ENCODE measurements at regions not wholly inside any gene's neighbourhood (a gene's known extent, or its start where the extent isn't known, plus 50 kb on each side); places are given as distances from the start of the nearest gene placed in this dataset.
"Not testable (repeated sequence)": the region's sequence is repeated elsewhere in the genome, so short reads cannot be mapped to it uniquely, and the experiment has no call there.

DNA sequence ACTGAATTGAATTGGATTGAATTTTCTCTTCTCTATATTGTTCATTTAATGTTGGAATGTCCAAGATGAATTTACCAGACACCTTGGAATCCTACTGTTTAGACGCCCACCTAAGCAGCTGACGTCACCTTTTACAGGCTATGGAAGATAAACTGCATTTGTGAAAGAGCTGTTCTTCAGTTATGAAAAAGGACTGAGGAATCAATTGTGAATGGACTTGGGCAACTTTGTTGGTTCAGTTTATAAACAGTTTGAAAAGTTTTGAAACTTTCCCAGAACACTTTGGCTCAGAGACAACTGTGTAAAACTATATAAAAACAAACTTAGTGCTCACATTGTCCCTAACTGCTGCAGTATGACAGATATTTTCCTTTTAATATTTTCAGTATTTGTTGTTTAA, 590.8 kb upstream of the SPRY2 start:
- no peak for DNase-seq (ENCODE audit: low read depth)

DNA sequence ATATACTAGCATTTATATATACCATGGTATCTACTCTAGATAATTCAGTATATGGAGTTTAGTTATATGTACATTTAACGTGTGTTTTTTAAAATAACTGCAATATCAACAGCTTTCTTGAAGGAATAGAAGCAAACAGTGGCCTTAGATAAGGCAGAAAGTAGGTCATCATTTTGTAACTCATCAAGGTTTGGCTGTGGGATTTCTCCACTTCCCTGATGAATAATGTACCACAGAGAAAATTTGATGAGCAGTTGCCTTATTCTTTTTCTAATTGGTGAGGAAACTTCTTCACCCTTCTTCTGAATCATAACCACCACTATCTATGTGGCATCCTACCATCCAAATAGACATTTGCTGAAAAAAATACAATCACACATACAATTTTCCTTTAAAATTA, 590.2 kb upstream of the SPRY2 start:
- no peak for DNase-seq (ENCODE audit: low read depth)

DNA sequence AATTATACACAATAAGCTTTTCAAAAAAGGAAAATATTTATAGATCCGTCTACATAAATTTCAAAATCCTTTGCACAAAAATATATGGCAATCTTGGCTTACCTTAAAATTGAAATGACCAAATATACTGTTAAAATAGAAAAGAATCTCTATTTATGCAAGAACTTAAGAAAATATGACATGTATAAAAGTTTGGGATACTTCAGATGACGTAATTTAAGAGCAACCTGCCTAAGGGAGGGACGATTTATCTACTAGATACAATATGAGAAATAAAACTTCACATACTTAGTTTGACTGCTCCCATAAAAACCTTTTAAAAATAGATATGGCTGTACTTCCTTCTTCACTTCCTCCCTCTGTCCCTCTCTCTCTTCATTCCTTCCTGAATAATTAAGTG, 587.3 kb upstream of the SPRY2 start:
- DNase-seq (ENCODE audit: low read depth), result no peak

DNA sequence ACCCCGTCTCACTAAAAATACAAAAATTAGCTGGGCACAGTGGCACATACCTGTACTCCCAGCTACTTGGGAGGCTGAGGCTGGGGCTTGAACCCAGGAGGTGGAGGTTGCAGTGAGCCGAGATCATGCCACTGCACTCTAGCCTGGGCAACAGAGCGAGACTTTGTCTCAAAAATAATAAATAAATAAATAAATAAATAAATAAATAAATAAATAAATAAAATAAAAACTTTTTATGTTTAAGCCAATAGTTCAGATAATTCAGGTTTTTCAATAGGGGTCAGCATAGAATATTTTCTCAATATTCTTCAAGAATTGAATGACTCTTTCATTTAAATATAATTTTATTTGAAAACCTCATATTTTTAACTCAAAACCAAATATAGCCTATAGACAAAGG, 585.1 kb upstream of the SPRY2 start:
- not testable (repeated sequence) for DNase-seq (ENCODE audit: low read depth)

DNA sequence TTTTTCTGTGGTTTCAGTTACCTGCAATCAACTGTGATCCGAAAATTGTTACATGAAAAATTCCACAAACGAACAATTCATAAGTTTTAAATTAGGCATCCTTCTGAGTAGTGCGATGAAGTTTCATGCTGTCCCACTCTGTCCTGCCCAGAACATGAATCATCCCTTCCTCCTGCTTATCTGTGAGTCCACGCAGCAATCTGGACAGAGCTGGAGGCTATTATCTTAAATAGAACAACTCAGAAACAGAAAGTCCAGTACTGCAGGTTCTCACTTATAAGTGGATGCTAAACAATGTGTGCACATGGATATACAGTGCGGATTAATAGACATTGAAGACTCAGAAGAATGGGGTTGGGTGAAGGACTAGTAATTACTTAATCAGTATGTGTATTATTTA, 583.7 kb upstream of the SPRY2 start:
- no peak for DNase-seq (ENCODE audit: low read depth)

DNA sequence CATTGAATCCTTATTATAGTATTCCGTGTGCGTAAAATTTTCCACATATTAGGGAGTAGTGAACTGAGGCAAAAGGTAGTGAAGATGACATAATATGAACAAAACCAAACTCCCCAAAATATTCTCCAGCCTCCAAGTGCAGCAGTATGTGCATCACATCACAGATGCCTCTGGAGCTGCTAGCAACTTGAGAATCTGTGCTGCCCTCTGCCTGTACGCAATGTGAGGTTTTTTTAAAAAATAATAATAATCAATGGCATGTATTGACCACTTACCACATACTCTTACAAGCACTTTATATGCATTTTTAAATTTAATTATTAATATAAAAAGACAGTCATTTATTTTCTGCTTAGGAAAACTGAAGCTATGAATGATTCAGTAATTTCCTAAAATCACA, 583.0 kb upstream of the SPRY2 start:
- DNase-seq (ENCODE audit: low read depth), result no peak

DNA sequence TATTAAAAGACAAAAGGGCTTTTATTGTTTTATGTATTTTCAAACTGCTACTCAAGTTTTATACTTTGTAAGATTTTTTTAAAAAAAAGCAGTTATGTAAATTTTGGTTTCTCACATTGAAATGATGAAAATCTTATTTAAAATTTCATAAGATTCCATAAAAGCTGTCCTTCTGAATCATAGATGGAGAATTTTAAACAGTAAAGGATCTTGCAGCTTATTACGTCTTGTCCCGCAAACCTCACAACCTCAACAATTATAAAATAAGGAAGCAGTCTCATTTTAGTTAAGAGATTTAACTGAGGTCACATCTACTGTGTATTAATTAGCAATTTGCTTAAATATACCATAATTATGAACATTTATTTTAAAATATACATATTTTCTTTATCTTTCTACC, 581.0 kb upstream of the SPRY2 start:
- no peak for DNase-seq (ENCODE audit: low read depth)

DNA sequence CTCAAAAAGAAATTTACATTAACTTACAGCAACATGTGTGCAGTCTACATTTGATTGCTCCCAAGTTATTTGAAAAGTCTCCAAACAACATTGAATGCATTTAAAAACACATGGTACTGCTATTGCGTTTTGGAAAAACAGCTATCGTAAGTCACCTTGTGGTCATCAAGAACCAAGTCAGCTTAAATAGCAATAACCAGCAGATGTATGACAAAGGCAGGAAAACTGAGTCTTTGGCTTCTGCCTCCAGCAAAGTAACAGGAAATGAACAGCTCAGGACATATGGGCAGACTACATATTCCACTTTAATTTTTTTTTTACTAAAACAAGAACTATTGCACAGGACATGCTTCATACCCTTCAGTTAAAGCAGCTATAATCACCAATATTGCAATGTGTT, 580.6 kb upstream of the SPRY2 start:
- DNase-seq (ENCODE audit: low read depth), result no peak

DNA sequence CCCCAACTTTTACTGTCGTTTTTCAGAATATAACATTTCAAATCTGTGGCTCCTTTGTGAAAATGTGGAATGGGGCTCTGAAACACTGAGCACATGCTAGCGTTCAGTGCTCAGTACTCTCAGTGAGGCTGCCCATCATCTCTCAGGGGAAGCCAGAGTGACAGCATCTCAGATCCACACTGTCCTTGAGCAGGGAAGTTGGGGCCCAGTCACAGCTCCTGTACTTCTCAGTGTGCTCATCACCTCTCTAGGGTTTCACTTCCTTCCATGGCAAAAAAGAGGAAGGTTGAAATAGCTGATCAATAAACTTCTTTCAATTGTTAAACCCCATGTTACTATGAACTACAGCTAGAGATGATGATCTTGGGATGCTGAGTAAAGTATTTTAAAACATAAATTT, 565.9 kb upstream of the SPRY2 start:
- no peak for DNase-seq (ENCODE audit: low read depth)

DNA sequence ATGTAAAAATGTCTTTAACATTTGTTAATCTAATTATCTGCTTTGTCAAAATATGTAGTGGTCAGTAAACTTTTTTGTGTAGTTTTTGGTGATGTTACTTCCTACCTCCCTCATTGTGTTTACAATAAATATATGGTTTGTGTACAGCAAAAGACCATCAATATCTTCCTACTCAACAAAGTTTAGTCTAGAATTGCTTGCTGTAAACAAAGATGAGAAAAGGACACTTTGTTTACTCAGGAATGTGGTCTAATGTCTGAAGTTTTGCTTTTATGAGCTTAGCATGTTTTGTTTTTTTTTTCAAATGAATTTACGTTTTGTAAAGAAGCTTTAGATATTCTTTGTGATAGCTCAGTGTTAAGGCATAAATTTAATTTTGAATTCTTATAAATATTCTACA, 563.5 kb upstream of the SPRY2 start:
- no peak for DNase-seq (ENCODE audit: low read depth)

DNA sequence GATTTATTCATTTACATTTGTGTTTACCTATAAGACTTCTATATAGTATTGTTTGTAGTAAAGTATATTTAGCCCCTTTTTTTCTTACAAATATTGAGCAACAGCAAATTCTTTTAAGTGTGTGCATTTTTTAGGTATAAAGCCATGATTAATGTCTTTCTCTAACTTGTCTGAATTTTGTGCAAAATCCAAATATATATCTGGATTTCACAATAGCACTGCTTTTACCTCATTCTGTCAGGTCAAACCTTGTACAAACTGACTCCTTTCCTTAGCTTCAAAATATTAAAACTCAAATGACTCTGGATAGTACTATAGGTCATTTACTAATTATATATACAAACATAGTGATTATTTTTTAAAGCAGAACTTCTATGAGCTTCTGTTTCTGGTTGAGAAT, 563.0 kb upstream of the SPRY2 start:
- no peak for DNase-seq (ENCODE audit: low read depth)

DNA sequence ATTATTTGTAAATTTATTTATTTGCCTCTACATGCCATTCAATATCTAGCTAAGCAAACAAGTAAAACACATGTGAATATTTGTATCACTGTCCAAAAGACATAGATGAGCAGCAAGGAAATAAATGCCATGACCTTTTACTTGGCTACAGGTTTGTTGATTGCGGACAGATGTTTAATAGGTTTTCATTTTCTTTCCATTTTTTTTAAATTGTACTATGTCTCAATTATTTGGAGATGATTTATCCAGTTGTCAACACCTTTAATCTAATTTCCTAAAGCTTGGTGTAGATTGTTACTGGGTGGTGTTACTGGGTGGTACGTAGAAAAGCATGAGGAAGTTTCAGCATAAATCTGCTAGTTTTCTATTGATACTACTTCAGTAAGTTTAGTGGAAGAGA, 560.6 kb upstream of the SPRY2 start:
- no peak for DNase-seq (ENCODE audit: low read depth)

DNA sequence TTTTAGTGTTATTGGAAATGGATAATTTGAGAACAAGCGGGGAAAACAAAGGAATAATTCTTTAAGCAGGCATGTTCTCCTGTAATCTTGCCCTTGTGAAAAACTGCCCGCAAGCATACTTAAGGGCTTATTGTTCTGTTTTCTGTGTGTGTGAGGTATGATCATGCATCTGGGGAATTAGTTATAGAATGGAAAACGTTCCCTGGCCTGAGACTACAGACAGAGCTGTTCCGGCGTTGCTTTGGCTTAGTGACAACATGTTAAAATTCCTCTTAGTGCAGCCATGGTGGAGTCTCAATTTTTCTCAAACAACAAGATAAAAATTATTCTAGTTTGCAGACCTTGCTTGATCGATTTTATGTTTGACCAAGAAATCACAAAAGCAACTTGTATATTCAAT, 560.2 kb upstream of the SPRY2 start:
- no peak for DNase-seq (ENCODE audit: low read depth)

DNA sequence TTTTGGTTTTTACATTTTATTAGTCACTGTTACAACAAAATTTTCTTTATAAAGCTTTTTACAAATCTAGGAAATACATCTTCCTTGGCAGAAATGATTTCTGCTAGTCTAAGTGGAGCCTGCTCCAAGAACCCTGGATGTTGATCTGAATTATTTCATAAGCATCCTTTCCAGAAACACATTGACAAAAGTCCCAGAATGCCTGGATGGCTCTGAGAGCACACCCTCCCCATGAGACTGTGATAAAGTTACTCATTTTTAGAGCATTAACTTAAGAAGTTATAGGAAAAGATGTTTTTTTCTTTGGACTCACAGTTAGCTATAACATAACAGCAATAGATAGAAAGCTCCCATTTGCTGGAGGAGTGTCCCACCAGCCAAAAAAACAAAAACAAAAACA, 559.6 kb upstream of the SPRY2 start:
- DNase-seq (ENCODE audit: low read depth), result no peak

DNA sequence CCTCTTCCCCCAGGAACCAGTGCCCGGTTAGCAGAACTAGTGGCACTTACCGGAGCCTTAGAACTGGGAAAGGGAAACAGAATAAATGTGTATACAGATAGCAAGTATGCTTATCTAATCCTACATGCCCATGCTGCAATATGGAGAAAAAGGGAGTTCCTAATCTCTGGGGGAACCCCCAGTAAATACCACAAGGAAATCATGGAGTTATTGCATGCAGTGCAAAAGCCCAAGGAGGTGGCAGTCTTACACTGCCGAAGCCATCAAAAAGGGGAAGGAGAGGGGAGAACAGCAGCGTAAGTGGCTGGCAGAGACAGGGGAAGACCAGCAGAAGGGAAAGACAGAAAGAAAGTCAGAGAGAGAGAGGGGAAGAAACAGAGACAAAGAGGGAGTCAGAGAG, 556.7 kb upstream of the SPRY2 start:
- not testable (repeated sequence) for DNase-seq (ENCODE audit: low read depth)

DNA sequence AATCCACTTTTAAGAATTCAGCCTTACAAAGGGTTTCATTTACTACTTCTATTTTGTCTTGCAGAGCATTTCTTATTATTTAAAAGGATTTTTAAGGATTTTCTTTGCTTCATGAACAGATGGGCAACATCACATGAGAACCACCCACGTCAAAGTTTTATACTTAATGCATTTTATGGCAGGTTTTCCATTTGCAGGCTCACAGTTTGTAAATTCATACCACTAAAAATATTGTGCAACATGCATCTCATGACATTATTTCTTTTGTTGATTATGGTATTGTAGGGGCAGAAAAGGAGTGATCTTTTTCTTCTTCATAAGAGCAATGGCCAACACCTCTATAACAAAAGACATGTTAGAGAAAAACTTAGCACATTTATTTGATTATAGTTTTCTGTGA, 554.0 kb upstream of the SPRY2 start:
- no peak for DNase-seq (ENCODE audit: low read depth)

DNA sequence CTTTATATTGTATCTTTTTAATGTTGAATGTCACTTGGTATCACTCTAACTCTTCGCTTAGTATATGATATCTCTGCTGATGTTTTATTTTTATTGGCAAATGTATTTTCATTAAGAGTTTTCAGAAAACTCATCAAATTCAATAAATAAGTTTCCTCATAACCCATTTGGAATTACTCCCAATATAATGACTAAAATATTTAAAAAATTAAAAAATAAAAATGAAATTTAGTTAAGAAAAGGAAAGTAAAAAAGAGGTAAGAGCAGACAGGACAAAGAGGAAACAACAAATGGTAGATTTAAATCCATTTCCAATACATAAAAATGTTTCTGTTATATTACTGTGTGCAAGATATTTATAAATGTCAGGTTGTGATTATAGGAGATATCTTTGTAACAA, 548.9 kb upstream of the SPRY2 start:
- no peak for DNase-seq (ENCODE audit: low read depth)

DNA sequence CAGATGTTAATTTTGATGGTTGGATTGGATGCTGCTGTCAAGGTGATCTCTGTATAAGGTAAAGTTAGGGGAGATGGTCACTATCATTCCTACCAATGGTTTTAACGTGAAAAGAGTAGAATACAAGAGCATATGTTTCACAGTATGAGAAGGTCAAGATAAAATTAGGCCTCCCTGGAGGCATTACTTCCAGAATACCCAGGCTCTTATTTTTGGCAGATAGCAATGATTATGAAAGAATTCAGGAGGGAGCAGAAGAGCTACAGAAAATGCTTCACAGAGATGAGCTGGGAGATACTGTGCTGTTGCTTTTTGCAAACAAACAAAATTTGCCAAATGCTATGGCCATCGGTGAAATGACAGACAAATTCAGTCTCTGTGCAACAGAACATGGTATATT, 547.5 kb upstream of the SPRY2 start:
- DNase-seq (ENCODE audit: low read depth), result no peak

DNA sequence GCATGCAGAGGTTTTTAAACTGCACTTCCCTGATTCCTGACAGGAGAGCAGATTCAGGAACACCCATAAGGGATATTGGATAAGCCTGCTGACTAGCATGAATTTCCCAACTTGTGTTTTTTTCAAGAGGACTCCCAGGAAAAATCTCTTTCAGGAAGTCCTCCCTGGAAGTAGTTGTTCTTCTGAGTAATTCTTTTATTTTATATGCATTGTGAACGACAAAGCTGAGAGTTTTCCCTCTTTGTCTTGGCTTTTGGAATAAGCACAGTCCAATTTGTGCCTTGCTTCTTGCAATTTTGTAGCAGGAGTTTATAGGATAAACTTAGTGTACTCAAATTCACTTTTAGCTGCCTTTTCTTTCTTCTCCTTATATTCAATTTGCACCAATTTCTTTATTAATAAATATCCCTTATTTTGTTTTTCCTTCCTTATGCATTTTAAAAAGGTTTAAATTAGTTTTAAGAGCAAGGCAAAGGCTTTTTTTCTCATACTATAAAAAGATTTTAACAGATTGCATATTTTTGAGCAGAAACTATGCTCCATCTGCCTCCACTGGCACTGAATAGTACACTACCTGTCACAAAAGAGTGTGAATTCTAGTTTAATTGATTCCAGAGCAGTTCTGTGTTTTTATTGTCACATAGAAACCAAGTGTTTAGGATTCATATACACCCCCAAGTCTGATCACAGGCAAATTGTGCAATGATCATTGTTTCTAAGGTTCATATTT, 543.3 kb upstream of the SPRY2 start:
- DNase-seq (ENCODE audit: low read depth), result no peak

DNA sequence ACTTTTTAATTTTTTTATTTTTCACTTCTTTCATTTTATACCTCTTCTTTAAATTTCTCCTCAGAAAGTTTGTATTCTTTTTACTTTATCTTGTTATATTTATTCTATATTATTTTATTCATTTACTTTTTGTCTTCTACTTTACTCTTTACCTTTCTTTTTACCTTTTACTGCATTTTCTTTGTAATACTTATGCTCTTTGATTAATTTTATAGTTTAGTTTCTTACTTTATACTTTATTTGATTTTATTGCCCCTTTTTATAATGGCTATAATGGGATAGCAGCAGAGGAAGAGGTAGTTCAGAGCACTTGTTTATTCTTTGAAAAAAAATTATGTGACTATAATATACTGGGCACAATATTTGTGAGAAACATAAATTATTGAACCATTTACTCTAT, 542.6 kb upstream of the SPRY2 start:
- no peak for DNase-seq (ENCODE audit: low read depth)

DNA sequence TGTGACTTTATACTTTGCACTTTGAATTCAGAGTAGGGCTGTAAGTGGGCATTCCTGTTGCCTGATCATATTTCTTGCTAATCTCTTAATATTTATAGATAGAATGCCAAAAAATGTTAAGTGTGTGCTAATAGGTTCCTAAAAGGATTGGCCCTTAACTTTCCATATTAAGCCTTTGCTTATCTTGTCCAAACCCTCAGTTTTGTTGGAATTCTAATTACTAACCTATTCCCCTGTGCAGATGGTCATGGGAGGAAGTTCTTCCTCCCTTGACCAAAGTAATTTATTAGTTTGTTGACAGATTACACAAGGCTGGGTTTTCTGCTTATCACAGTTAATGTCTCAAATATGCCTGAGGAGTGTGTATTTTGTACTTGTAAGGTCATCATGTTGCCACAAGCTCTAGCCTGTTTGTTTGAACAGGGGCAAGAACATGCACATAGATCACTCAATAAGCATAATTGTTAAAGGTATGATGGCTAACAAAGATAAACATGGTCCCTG, 541.1 kb upstream of the SPRY2 start:
- DNase-seq (ENCODE audit: low read depth), result no peak

DNA sequence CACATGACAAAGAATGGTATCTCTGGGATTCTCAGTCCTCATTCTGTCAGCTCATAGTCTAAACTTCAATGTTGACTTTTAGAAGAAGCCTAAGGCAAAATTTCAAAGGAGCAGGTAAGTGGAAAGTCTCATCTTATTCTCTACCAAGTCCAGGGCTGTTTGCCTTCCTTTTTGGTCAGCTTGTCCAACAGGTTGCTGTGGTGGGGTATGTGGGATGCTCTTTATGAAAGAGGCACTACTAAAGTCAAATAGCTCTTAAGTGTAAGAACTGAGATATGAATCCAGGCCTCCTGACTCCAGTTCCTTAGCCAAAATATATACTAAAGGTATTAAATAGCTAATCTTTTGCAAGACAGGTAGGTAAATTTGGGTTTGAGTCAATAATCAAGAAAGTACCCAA, 540.6 kb upstream of the SPRY2 start:
- DNase-seq (ENCODE audit: low read depth), result no peak

DNA sequence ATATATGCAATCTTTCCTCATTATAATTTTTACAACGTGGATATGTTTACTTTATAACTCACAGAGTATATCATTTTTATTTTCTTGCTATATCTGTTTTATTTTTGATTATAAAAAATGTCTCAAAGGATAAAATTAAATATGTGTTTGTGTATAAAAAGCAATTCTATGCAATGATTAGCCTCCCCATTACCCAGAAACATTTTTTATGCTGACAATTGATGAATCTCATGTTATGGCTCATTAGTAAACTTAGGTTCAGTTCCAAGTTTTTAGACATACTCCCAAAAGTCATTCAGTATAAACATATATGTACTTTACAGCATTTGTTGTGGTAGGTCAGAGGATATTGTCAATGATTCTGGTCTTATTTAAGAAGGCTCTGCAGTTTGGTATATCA, 540.1 kb upstream of the SPRY2 start:
- no peak for DNase-seq (ENCODE audit: low read depth)

DNA sequence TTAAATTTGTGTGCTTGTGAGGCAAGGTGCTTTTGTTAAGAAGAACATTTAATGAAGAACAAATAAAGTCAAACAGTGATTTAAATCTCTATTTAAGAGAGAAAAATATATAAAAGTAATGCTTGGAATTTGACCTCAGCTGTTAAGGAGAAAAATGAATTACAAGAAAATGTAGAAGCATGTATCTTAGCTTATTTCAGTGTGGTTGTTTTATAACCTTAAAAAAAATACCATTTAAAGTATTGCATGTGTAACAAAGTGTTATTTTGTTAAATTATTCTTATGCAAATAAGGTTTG, 537.0 kb upstream of the SPRY2 start:
- no peak for DNase-seq (ENCODE audit: low read depth)
